Stromal cell of bone marrow (primary cell): ENCODE measurements at regions not wholly inside any gene's neighbourhood (a gene's known extent, or its start where the extent isn't known, plus 50 kb on each side); places are given as distances from the start of the nearest gene placed in this dataset.
"Not testable (repeated sequence)": the region's sequence is repeated elsewhere in the genome, so short reads cannot be mapped to it uniquely, and the experiment has no call there.

Source experiments
- DNase-seq: peaks from one replicate; pipeline ENCODE4 v3.0.0-alpha.2; 2012; ENCODE audit warnings: low read depth

- DNase-seq: no peak
Measured at GRCh38 chr21:14754682-14755081, 208.6 kb upstream of the SAMSN1 start.

DNA sequence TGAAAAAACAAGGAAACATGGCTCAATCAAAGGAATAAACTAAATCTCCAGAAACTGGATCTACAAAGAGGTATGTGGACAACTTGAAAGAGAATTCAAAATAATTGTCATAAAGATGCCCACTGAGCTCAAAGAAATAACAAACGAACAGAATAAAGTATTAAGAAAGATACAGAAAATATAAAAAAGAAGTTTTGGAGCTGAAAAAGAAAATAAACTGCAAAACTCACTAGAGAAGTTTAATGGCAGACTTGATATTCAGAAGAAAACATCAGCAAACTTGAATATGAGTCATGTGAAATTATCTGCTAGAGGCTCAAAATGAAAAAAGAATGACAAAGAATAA lies 208.1 kb upstream of the SAMSN1 start:
- DNase-seq: no peak

- no peak for DNase-seq
Measured at GRCh38 chr21:14753466-14754258, 207.5 kb upstream of the SAMSN1 start.

- no peak for DNase-seq
Measured at GRCh38 chr21:14753069-14753465, 207.0 kb upstream of the SAMSN1 start.

- DNase-seq: no peak
Measured at GRCh38 chr21:14752345-14752909, 206.3 kb upstream of the SAMSN1 start.

- no peak for DNase-seq
Measured at GRCh38 chr21:14751602-14752344, 205.7 kb upstream of the SAMSN1 start.

DNA sequence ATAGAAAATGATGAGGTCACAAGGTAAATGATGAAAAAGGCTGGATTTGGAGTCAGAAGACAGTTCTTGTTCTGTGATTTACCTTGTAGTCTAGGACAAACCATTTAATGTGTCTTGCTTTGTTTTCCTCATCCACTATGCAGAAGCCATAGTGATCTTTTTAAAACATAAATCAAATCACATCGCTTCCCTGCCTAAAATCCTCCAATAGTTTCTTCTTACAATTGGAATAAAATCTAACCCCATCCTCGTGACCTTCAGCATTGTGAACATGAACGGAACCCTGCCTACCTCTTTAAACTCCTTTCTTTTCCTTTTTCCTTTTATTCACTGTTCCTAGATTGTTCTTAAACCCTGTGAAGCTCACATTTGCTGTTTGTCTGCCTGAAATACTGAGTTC lies 204.9 kb upstream of the SAMSN1 start:
- no peak for DNase-seq

- no peak for DNase-seq
Measured at GRCh38 chr21:14750041-14750440, 203.9 kb upstream of the SAMSN1 start.

DNA sequence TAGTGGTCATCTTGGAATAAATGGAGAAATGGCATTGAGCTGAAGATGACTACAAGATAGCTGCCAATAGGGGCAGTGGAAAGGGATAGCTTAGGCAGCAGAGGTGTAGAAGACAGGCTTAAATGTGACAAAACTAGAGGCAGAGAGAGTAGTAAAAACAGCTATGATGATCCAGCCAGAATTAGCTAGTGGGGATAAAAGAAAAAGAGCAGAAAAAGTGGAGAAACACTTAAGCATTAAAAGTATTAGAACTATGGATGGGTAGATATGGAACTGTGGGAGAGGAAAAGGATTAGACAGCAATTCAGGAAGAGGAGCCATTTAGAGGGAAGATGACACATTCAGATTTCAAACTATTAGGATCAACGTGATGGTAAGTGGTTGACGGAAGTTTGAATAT lies 202.5 kb upstream of the SAMSN1 start:
- DNase-seq: no peak

- no peak for DNase-seq
Measured at GRCh38 chr21:14744368-14744767, 198.3 kb upstream of the SAMSN1 start.

GRCh38 chr21:14742119-14742518 lies 196.0 kb upstream of the SAMSN1 start:
- no peak for DNase-seq

- DNase-seq: no peak
Measured at GRCh38 chr21:14741256-14741655, 195.1 kb upstream of the SAMSN1 start.

DNA sequence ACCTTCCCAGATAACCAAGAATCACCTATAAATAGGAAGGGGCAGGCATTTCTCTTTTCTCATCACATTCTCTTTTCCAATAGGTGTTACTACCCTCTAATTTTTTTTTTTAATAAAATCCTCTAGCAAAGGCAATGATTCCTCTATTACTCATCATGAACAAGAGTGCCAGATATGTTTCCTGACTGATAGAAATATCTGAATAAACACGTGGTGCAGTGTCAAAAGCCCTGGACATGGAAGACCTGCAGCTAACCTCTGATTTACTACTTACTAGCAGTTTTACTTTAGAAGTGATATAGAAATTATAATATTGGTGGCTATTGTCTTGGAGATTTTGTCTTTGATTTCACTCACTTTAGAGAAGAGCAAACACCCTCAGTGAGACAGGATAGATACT lies 194.6 kb upstream of the SAMSN1 start:
- DNase-seq: no peak

DNA sequence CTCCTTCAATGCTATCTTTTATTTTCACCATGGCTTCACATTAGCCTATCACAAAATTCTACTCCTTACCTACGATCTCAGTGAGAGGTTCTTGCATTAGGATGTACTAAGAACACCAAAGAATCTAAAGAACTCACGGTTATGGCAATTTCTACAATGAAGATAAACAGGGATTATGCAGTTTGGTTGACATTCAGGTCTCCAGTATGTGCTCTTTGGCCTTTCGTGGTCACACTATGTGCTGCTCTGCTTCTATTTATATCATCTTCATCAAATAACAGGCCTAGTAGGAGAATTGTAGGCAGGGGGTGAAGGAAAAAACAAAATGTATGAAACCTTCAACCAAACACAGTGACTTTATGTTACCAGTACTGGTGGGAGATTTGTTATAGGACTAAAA lies 194.0 kb upstream of the SAMSN1 start:
- no peak for DNase-seq

GRCh38 chr21:14739590-14739989 lies 193.5 kb upstream of the SAMSN1 start:
- DNase-seq: no peak

- not testable (repeated sequence) for DNase-seq
Measured at GRCh38 chr21:14738576-14738975, 192.5 kb upstream of the SAMSN1 start.

DNA sequence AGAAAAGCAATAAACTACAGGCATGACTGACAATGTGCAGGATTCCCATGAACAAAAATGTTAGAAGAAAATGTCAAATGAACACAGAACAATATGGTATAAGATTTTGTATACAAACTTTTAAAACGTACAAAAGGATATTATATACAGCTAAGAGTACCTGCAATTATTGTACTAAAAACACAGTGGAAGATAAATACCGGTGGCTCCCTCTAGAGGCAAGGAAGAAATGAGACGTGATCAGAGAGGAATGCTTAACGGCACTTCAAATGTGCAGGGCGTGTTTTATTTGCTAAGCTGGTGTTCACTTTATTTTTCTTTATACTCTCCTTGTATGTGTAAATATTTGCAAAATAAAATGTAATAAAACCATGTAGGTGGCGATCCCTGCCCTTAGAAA lies 191.8 kb upstream of the SAMSN1 start:
- DNase-seq: peak; percentile 23

DNA sequence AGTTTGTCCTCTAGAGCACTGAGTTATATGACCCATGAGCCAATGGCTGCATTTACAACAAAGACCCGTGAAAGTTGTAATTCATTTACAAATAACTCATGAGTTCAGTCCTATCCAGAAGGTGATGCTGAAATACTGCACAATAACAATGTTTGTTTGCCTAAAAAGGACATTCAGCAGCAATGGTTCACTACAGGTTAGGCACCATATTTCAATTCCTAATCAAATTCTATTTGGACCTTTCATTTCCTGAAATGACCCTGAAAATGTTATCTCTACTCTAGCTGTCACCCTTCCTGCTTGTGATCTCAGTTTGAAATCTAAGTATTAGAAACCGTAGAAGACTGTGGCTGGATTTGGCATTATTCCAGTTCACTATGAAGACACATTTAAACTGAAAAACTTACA lies 191.2 kb upstream of the SAMSN1 start:
- DNase-seq: no peak

DNA sequence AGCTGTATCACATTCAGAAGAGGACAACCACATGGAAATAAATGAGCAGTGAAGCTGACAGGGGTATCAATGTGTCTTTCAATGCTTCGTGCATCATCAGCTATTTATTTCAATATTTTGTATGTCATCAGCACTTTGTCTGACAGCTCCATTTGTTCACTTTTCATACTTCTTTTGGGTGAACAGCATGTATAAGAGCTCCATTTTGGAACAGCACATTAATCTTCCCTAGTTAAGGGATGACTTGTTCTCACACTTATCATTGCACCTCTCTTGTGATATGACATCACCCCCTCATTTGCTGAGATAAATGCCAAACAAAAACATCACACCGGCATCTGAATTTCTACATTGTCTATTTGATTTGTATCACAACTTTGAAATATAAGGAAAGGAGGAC lies 190.6 kb upstream of the SAMSN1 start:
- DNase-seq: no peak

DNA sequence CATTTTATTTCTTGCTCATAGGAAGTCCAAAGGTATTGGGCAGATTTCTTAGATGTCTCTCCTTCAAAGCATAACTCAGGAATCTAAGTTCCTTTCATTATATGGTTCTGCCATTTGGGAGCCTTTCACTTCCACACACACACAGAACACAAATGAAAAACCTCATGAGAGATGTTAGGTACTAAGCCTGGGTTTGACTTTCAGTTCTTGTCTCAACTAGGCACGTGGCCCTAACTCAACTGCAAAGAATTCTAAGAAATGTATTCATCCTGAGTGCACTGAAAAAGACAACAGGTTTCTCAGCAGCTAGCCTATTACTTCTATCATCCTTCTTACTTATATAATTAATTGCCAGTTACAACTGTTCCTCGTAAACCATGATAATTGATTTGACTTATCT lies 190.0 kb upstream of the SAMSN1 start:
- DNase-seq: no peak

DNA sequence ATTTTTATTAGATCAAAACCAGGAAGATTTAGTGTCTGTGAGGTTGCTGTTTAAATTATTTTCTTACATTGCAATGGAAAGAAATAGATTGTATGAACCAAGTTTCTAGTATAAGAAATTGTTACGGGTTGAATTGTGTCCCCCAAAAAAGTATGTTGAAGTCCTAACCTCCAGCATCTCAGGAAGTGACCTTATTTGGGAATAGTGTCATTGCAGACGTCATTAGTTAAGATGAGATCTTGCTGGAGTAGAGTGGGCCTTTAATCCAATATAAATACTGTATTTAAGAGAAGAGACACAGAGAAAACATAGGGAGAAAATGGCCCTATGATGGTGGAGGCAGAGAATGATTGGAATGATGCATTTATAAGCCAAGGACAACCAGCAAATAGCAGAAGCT lies 188.7 kb upstream of the SAMSN1 start:
- no peak for DNase-seq

GRCh38 chr21:14734191-14734590 lies 188.1 kb upstream of the SAMSN1 start:
- DNase-seq: no peak

- no peak for DNase-seq
Measured at GRCh38 chr21:14725219-14725618, 179.1 kb upstream of the SAMSN1 start.
